ENCODE measurements at regions not wholly inside any gene's neighbourhood (a gene's known extent, or its start where the extent isn't known, plus 50 kb on each side); places are given as distances from the start of the nearest gene placed in this dataset.

DNA sequence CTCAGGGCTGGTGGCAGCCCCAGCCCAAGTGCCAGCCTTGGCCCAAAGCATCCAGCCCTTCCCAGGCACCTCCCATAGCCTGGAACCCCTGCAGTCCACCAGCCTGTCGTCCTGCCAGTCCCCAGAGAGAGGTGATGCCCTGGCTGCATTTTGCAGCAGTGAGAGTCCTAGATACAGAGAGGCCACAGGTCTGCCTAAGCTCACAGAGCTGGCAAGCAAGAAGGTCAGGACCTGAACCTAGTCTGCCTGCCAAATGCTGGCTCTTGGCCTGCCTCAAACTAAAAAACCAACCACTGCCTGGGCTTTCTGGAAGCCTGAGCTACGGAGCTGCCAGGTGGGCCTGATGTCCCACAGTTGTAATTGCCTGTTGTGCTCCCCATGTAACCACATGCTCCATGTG, 164.9 kb downstream of the PHETA1 start:
- TF ChIP-seq EZH2 (optimal IDR thresholded peaks at IDR 0.05; ENCODE audit: low read depth, low read length), result no peak
- TF ChIP-seq, protein P1, sequence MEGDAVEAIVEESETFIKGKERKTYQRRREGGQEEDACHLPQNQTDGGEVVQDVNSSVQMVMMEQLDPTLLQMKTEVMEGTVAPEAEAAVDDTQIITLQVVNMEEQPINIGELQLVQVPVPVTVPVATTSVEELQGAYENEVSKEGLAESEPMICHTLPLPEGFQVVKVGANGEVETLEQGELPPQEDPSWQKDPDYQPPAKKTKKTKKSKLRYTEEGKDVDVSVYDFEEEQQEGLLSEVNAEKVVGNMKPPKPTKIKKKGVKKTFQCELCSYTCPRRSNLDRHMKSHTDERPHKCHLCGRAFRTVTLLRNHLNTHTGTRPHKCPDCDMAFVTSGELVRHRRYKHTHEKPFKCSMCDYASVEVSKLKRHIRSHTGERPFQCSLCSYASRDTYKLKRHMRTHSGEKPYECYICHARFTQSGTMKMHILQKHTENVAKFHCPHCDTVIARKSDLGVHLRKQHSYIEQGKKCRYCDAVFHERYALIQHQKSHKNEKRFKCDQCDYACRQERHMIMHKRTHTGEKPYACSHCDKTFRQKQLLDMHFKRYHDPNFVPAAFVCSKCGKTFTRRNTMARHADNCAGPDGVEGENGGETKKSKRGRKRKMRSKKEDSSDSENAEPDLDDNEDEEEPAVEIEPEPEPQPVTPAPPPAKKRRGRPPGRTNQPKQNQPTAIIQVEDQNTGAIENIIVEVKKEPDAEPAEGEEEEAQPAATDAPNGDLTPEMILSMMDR (IDR thresholded peaks at IDR 0.05; ENCODE audit: low read length), result no peak
- TF ChIP-seq EZH2phosphoT487 (IDR thresholded peaks at IDR 0.05; ENCODE audit: low read length), result no peak

Data from MM.1S (cell line).